ENCODE measurements at regions not wholly inside any gene's neighbourhood (a gene's known extent, or its start where the extent isn't known, plus 50 kb on each side); places are given as distances from the start of the nearest gene placed in this dataset.

GRCh38 chr16:60821661-60822060 is 1214.6 kb downstream of the CDH8 start:
- no peak for DNase-seq (ENCODE audit: low read depth)
- H3K4me3 ChIP-seq (ENCODE audit: low read depth, low read length), result no peak overlapping the region
- TF ChIP-seq CTCF (IDR thresholded peaks at IDR 0.05; ENCODE audit: low read depth, low read length, missing control alignments), result no peak
- in situ Hi-C loops (cut with HindIII; ENCODE audit: low sequenced_read_pairs), result no loop called here

- no peak for TF ChIP-seq CTCF (IDR thresholded peaks at IDR 0.05; ENCODE audit: low read depth, low read length, missing control alignments)
- in situ Hi-C loops (cut with HindIII; ENCODE audit: low sequenced_read_pairs), result no loop called here
- no peak for DNase-seq (ENCODE audit: low read depth)
Measured at GRCh38 chr16:60820361-60820760, 1215.9 kb downstream of the CDH8 start.

GRCh38 chr16:60818465-60818864 is 1217.8 kb downstream of the CDH8 start:
- no peak for DNase-seq (ENCODE audit: low read depth)
- H3K4me3 ChIP-seq (ENCODE audit: low read depth, low read length), result no peak overlapping the region
- no peak for TF ChIP-seq CTCF (IDR thresholded peaks at IDR 0.05; ENCODE audit: low read depth, low read length, missing control alignments)
- in situ Hi-C loops (cut with HindIII; ENCODE audit: low sequenced_read_pairs), result no loop called here

More at GRCh38 chr16:60820361-60820760, 1215.9 kb downstream of the CDH8 start:
- no peak overlapping the region for H3K4me3 ChIP-seq (ENCODE audit: low read depth, low read length)

GRCh38 chr16:60816461-60816860 is 1219.8 kb downstream of the CDH8 start:
- no peak for TF ChIP-seq CTCF (IDR thresholded peaks at IDR 0.05; ENCODE audit: low read depth, low read length, missing control alignments)
- no peak for DNase-seq (ENCODE audit: low read depth)
- no peak overlapping the region for H3K4me3 ChIP-seq (ENCODE audit: low read depth, low read length)
- in situ Hi-C loops (cut with HindIII; ENCODE audit: low sequenced_read_pairs), result no loop called here

- DNase-seq (ENCODE audit: low read depth), result no peak
Measured at GRCh38 chr16:60815865-60816264, 1220.4 kb downstream of the CDH8 start.

GRCh38 chr16:60815033-60815432 is 1221.2 kb downstream of the CDH8 start:
- DNase-seq (ENCODE audit: low read depth), result no peak
- no peak for TF ChIP-seq CTCF (IDR thresholded peaks at IDR 0.05; ENCODE audit: low read depth, low read length, missing control alignments)
- no peak overlapping the region for H3K4me3 ChIP-seq (ENCODE audit: low read depth, low read length)
- in situ Hi-C loops (cut with HindIII; ENCODE audit: low sequenced_read_pairs), result no loop called here

More at GRCh38 chr16:60815865-60816264, 1220.4 kb downstream of the CDH8 start:
- no peak for TF ChIP-seq CTCF (IDR thresholded peaks at IDR 0.05; ENCODE audit: low read depth, low read length, missing control alignments)
- no peak overlapping the region for H3K4me3 ChIP-seq (ENCODE audit: low read depth, low read length)
- in situ Hi-C loops (cut with HindIII; ENCODE audit: low sequenced_read_pairs), result no loop called here

- in situ Hi-C loops (cut with HindIII; ENCODE audit: low sequenced_read_pairs), result no loop called here
- H3K4me3 ChIP-seq (ENCODE audit: low read depth, low read length), result no peak overlapping the region
- no peak for TF ChIP-seq CTCF (IDR thresholded peaks at IDR 0.05; ENCODE audit: low read depth, low read length, missing control alignments)
- DNase-seq (ENCODE audit: low read depth), result no peak
Measured at GRCh38 chr16:60811657-60812056, 1224.6 kb downstream of the CDH8 start.
